SK-N-DZ (cell line): ENCODE measurements at regions not wholly inside any gene's neighbourhood (a gene's known extent, or its start where the extent isn't known, plus 50 kb on each side); places are given as distances from the start of the nearest gene placed in this dataset.
A peak's percentile ranks its signal among the peaks of the same experiment; 100 is the strongest.
"Not testable (repeated sequence)": the region's sequence is repeated elsewhere in the genome, so short reads cannot be mapped to it uniquely, and the experiment has no call there.

ENCODE experiments used
- DNase-seq: peaks from one replicate; pipeline ENCODE4 v3.0.0-alpha.2; 2015; ENCODE audit warnings: low spot score

DNA sequence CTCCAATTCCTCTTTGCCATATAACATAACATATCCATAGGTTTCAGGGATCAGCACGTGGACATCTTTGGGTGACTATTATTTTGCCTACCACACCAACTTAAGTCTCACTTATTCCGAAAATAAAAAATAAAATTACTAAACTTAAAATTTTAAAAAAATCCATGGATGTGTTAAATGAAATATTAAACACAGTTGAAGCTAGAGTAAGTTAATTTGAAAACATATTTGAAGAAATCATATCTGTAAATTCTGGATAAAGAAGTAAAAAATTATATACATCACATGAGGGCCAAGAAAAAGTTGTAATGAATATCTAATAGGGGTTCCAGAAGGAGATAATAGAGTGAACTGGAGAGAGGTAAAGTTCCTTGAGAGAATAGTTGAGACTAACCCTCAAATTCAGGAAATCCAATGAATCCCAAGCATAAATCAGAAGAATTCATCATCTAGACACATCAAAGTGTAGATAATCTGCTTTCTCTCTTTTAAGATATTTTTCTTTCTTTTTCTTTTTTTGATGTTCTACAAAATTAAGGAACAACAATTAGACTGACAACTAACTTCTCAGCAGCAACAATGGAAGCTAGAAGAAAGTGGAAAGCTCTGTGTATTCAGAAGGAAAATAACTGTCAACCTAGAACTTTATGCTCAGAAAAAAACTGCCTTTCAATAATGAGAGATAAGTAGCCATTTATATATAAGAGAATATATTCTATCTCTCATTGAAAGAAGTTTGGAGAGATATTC lies 147.4 kb downstream of the ABHD5 start:
- DNase-seq: no peak

DNA sequence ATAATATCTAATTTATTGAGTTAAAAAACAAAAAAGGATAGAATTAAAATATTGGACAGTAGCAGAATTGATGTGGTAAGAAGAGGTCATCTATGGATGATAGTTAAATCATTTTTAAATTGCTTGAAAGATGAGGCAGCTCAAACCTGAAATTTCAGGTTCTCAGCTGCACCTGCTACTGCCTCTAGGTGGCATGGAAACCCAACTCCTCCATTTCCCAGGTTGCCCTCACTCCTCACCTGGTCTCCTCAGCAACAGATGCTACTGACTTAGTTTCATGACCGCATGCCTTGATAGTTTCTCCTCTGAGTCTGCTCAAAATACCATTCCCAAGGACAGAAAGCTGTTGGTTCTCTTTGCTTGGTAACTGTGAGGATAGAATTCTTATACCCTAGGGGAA lies 148.1 kb downstream of the ABHD5 start:
- no peak for DNase-seq

DNA sequence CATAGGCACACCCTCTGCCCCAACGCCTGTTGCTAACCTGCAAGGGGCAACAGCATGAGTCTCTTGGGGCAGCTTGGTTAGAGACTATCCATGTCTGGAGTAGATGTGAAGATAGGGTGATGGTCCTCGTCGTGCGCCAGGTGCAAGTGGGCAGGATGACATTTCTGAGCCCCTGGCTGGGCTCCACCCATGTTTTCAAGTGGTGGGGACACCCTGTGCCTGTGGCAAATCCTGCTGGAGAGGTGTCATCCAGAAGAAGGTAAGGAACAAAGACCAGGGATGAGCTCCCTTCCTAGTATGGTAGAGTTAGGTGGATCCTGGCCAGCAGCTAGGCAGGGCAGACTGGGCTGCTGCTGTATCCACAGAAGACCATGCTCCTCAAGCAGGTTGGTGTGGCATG lies 152.6 kb downstream of the ABHD5 start:
- no peak for DNase-seq

DNA sequence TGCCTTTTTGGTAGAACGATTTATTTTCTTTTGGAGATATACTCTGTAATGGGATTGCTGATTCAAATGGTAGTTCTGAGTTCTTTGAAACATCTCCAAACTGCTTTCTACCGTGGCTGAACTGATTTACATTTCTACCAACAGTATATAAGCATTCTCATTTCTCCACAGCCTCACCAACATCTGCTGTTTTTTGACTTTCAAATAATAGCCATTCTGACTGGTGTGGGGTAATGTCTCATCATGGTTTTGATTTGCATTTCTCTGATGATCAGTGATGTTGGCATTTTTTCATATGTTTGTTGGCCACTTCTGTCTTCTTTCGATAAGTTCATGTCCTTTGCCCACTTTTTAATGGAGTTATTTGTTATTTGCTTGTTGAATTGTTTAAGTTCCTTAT lies 154.0 kb downstream of the ABHD5 start:
- no peak for DNase-seq

DNA sequence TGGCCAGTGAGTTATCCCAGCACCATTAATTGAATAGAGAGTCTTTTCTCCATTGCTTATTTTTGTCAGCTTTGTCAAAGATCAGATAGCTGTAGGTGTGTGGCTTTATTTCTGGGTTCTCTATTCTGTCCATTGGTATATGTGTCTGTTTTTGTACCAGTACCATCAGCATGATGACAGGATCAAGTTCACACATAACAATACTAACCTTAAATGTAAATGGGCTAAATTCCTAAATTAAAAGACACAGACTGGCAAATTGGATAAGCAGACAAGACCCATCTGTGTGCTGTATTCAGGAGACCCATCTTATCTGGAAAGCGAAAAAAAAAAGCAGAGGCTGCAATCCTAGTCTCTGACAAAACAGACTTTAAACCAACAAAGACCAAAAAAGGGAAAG lies 154.8 kb downstream of the ABHD5 start:
- DNase-seq: not testable (repeated sequence)

DNA sequence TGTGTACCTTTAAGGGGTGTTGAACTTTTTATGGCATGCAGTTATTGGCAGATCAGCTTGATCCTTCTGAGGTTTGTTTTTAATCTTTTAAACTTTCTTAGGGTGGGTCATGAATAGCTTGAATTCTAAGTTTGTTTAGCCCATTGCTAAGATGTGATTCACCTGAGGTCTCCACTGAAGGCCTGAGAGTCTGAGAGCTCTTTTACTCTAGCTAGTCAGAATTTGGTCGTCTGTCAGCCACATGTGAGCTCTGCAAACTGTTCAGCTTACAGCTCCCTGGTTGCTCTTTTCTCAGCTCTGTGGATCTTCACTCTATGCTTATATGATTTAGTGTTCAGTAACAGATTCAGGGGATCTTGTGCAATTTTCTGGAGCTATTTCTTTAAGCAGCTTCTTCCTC lies 161.3 kb downstream of the ABHD5 start:
- no peak for DNase-seq

DNA sequence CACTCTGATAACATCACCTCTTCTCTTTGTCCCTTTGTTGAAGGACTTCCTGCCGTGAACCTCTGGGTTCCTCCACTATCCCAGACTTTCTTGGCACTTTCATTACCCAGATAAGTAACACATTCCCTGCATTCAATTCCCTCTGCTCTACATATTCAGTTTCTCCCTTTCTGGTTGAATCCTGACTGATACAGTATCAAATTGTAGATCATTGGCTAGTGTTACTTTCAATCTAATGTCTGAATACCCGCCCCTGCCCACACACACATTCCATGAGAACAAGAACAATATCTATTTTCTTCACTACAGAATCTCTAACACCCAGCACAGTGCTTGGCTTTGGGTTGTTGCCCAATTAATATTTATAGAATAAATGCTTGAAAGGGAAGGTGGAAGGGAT lies 163.5 kb downstream of the ABHD5 start:
- DNase-seq: no peak

DNA sequence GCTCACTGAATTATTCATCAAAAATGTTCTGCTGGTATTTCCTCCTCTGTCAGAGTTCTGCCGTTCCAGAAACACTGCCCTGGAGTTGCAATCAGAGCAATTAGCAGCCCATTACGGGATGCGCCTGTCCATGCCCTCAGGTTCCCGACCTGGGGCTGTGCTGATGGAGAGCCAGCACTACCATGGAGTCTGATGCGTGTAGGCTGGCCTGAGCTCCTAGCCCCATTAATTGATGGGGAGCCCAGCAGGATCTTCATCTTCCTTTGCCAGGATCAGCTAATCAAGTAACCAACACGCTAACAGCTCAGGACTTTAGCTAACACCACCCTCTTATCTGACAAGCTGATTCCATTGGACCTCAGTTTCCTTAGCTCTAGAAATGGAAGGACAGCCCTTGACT lies 164.2 kb downstream of the ABHD5 start:
- no peak for DNase-seq

DNA sequence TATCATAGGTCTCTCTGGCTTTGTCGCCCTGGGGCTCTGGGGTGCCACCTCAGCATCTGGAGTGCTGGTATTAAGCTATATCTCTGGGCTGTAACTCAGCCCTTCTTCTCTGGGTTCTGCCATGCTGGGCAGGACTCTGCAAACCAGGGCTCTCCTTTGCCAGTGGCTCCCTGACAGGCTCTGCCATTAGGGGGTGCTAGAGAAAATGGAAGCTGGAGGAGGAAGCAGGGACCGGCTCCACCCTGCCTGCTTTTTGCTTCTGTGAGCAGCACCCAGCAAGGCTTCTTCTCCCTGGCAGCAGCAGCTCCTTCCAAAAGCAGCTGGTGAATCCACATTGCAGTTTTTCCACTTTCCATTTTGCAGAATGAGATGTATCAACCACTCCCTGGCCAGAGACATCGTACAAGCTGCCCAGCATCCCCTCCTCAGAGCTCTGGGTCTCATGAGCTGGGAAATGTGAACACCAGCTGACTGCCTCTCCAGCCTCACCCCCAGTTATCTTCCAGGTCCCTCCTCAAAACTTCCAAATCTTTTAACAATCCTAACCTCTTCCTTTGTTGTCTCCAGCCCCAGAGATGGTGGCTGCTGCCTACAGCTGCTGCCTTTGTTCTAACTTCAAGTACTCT lies 165.0 kb downstream of the ABHD5 start:
- DNase-seq: peak; percentile 41

DNA sequence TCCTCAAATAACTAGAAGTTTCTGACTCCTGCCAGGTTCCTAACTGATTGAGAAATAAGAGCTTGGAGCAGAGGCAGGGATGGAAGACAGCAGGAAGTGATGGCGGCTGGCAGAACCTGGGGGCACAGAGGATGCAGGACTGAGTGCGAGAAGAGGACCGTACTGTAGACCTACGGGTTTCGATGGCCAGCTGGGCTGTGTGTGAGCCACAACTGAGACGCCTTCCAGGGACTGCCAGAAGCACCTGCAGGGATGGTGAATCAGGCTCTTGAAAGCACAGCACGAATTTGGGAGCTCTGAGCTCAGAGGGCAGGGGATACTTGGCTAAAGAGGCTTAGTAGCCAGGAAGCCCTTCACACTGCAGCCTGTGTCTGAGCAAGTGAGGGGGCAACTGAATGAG lies 165.6 kb downstream of the ABHD5 start:
- DNase-seq: no peak

DNA sequence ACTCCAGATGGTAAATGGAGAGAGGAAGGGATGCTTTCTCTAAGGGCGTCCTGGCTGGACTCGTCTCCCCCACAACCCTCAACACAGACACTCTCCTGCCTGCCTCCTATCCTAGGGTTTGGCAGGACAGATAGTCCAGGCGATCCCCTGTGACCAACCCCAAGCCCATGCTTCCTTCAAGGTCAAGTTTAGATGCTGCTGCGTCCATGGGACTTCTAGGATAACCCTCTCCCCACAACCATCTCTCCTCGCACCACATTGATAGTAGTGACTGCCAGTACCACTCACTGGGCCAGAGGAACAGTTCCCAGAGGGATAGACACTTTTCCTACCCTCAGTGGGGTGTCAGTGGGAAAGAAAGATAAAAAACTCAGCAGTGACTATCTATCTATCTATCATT lies 166.0 kb downstream of the ABHD5 start:
- no peak for DNase-seq

DNA sequence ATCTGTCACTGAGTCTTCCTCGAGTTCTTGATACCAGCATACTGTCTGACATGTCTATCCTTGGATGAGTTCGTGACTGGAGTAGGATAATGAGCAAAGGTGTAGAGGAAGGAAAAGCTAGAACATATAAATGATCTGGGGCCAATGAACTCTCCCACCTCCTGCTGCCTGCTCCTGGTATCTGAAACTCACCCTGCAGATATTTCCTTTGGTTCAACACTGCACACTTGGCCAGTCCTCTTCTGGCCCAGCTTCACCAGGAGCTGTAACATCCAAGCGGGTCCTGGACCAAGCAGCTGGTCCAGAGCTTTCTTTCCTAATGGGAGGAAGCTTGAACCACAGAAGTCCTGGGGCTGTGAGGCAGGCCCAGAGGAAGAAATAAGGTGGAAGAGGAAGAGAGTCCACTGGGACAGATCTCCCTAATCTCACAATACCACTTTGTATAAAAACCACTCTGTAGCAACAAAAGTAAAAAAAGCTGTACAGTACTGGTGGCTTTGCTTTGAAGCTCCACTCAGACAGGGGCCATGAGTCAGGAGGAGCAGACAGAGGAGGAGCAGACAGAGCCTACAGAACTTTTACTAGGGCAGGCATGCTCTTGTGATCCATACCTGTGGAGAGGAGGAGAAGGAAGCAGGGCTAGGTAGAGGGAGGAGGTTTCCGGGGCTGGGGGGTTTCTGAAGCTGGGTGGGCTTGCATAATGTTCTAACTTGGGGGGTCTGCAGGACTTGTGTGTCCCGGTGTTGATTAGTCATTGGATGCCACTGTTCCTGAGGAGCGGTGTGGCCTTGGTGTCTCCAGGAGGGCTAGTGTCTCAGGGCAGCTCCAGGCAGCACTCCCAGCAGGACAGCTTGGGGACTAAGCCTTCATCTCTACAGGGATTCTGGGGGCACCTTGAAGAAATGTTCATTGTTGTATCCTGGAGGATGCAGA lies 166.9 kb downstream of the ABHD5 start:
- DNase-seq: no peak

DNA sequence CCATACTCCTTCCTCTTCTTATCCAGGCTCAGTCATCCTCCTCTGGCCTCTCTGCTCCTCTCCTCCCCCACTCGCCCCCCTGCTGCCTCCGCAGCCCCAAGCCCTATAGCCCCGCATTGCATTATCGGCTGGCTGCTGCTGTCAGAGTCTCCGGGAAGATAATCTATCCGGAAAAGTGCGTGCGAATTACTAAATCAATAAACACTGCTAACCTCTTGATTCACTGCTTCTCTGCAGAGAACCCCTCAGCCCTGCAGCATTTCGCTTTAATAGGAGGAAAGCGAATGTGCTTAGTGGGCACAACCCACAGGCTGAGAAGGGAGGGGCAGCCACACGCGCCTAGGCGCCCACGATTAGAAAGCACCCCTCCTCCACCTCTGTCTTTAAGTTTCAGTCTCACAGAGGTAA lies 167.6 kb downstream of the ABHD5 start:
- no peak for DNase-seq

DNA sequence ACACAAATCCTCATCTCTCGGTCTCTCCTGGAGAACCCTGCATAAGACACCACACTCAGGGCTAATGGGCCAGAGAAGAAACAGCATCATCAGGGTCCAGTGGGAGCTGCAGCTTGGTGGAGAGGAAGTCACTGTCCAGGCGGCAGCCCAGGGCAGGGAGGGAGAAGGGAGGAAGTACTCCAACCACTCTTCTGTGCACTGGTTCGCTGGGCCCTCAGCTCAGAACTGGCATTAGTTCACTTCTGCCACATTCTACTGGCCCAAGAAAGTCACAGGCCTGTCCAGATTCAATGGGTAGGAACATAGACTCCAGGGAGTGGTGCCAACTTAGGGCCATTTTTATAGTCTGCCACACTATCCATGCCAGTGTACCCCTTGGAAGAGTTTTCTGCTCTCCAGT lies 169.0 kb downstream of the ABHD5 start:
- no peak for DNase-seq

DNA sequence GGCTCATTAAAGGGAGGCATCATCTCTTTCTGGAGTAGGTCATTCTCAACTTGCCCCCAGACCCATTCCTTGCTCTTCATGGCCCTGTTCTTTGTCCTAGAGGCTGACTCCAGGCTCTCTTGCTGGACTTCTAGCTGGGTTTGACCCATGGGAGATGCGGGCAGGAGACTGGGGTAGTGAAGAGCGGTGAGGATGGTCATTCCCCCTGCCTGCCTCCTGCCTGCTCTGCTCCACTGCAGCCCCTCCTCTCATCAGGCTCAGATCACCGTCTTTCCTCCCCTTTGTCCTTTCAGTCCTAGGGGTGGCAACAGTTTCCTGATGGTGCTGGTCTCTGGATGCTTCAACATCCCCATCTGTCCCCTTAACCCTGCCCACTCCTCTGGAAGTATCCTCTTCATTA lies 170.9 kb downstream of the ABHD5 start:
- DNase-seq: no peak

DNA sequence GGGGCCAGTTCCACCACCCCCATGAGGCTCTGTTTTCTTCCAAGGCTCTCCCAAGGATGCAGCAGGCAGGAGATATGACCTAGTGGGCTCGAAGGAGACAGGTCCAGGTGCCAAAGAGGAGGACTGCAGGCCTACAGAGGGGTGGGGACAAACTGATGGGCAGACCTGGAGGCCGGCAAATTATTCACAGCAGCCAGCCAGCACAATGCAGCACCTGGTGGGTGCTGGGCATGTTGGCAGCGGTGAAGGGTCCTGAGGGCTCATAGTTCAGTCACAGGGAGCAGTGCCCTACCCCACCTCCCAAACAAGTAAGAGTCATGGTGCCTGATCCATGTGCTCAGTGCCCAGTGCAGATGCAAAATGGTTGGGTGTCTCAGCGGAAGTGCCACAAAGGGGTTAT lies 171.7 kb downstream of the ABHD5 start:
- no peak for DNase-seq

DNA sequence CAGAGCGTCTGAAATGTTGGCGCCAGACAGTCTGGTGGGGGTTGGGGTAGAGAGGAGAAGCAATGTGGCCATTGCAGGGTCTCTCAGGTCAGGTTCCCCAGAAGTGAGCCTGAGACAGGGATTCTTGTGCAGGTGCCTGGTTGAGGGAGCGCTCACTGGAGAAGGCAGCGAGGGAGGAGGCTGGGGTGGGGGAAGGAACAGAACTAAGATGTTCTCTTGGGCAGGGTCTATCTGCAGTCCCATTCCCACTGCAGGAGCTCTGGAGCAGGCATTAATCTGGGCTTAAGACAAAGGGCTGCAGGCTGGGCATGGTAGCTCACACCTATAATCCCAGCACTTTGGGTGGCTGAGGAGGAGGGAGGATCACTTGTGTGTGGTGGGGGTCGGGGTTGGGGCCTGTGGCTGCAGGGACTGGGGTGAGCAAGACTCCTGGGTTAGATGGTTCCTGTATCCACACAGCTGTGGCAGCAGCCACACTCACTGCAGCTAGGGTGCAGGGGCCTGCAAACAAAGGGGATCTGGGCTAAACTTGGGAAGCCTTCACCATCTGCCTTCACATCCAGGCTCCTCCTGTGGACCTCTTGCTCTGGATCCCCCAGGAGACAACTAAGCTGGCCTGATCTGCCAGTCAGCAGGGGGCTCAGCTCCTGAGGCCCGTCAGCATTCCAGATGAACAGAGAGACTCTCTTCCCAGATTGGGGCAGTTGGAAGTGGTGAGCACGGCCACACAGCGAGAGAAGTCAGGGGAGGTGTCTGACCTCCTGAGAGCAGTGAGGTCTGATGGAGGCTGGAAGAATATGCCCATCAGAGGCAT lies 172.5 kb downstream of the ABHD5 start:
- DNase-seq: no peak

DNA sequence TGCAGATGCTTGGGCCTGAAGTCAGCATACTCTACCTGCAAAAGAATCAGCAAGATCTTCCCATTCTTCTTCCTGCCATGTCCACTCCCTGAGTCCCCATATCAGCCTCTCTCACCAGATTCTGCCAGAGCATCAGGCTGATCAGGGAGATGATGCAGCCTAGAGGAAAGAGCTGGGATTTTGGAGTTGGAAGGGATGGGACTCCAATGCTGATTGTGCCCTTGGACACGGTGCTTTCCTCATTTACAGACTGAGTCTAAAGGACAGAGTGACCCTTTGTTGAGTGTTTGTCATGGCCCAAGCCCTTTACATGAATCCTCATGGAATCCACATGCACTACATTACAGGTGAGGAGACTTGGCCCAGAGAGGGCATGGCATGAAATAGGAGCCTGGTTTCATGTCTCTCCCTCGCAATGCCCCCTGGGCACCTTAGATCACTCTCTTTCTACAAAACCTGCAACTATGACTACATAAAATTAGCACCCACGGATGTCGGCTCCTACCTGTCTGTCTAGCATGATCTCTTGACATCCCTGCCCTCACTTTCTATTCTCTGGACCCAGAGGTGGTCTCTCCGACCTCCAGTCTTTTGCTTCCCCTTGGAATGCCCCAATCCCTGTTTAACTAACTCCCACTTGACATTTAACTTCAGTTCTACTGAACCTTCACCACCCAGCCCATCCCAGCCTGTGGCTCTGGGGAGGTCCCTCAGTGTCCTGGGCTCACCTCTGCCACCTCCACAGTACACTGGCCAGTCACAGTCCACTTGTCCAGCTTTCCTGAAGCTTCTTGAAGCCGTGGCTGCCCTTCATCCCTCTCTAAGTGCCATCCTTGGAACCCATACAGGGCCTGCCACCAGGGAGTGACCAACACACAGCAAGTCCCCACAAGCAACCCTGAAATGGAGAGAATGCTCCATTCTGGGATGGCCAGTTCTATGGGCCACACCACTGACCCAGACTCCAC lies 173.5 kb downstream of the ABHD5 start:
- DNase-seq: no peak

DNA sequence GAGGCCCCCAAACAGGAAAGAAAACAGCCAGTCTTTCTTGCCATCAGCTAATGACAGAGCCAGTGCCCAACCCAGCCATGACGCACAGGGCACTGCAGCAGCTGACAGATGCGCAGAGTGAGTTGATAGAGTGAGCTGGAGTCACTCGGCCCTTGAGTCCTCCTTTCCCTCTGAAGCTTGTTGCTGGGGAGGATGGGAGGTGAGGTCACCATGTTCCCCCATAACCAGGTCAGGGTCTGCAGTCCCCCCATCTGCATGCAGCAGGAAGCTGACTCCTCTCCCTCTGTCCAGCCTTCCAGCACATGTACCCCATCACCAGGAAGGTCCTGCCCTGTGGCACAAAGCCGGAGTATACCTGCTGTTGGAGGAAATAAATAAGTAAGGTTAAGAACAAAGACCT lies 174.6 kb downstream of the ABHD5 start:
- no peak for DNase-seq

DNA sequence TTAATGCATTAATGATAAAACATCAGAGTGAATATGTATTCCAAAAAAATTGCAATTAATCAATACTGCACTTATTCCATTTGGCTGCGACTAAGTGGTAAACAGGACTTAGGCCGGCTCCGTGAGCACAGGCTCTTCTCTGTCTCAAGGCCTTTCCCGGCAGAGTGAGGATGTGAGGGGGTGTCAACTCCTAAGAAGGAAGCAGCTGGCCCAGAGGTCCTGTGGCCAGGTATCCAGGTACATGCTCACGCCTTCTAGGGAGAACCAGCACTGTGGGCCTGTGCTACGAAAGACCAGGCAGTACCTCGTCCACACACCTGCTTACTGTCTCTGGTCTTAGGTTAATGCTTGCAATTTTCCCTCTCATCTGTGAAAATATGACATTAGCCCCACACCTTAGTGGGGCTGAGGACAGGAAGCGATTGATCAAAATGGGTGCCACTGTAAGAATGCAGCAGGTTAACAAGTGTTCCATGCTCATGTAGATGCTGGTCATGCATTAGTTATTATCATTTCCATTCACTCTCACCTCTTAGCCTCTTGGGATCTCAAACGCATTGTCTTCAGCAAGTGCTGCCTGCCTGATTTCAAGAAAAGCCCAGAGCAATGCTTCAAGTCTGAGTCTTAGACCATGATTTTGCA lies 175.3 kb downstream of the ABHD5 start:
- DNase-seq: no peak
